Central memory CD8-positive, alpha-beta T cell (primary cell): ENCODE measurements at regions not wholly inside any gene's neighbourhood (a gene's known extent, or its start where the extent isn't known, plus 50 kb on each side); places are given as distances from the start of the nearest gene placed in this dataset.
A peak's percentile ranks its signal among the peaks of the same experiment; 100 is the strongest.

Source experiments
- ATAC-seq: fragments of 150-1000 bp; cut with Tn5 transposase; replicated peaks from 2 replicates; pipeline ENCODE4 v1.10.0; 2022; ENCODE audit warnings: mild to moderate bottlenecking, moderate FRiP score, moderate number of reproducible peaks; ENCODE audit not compliant: poor library complexity, severe bottlenecking; ENCODE audit errors: extremely low read depth
- DNase-seq, 2 donors: peaks; one replicate each; pipeline ENCODE4 v3.0.0; 2021; ENCODE audit warnings: low spot score in 2 of 2
- H3K27ac Mint-ChIP-seq: one replicate; pipeline ENCODE4 v1.8.0; 2022; ENCODE audit warnings: low read depth, mild to moderate bottlenecking, moderate library complexity, mixed read lengths
- H3K27me3 Mint-ChIP-seq: one replicate; pipeline ENCODE4 v1.8.0; 2022; ENCODE audit warnings: mixed read lengths
- H3K36me3 Mint-ChIP-seq: one replicate; pipeline ENCODE4 v1.8.0; 2022; ENCODE audit warnings: mild to moderate bottlenecking, moderate library complexity, mixed read lengths; ENCODE audit not compliant: insufficient read depth
- H3K4me1 Mint-ChIP-seq: one replicate; pipeline ENCODE4 v1.8.0; 2022; ENCODE audit warnings: mixed read lengths
- H3K4me3 Mint-ChIP-seq: one replicate; pipeline ENCODE4 v1.8.0; 2022; ENCODE audit warnings: mild to moderate bottlenecking, moderate library complexity, mixed read lengths
- H3K9me3 Mint-ChIP-seq: one replicate; pipeline ENCODE4 v1.8.0; 2022; ENCODE audit warnings: mixed read lengths

- no peaks in the 10 kb centered on the region for H3K9me3 Mint-ChIP-seq
- ATAC-seq (no peak), DNase-seq (no peak)
- no peaks in the 10 kb centered on the region for H3K36me3 Mint-ChIP-seq
- no peak overlapping the region for H3K27ac Mint-ChIP-seq
- H3K27me3 Mint-ChIP-seq: no peaks in the 10 kb centered on the region
- no peak overlapping the region for H3K4me3 Mint-ChIP-seq
- H3K4me1 Mint-ChIP-seq: peaks cover 17% of the 10 kb centered on the region
Measured at GRCh38 chrX:40304115-40304514, 206.4 kb upstream of the BCOR start.

GRCh38 chrX:40303256-40304077, 205.7 kb upstream of the BCOR start:
- H3K27me3 Mint-ChIP-seq: no peaks in the 10 kb centered on the region
- H3K36me3 Mint-ChIP-seq: no peaks in the 10 kb centered on the region
- no peak overlapping the region for H3K27ac Mint-ChIP-seq
- peaks cover 18% of the 10 kb centered on the region for H3K4me1 Mint-ChIP-seq
- H3K4me3 Mint-ChIP-seq: no peak overlapping the region
- DNase-seq (no peak), ATAC-seq (no peak)
- H3K9me3 Mint-ChIP-seq: no peaks in the 10 kb centered on the region

GRCh38 chrX:40300286-40300890, 202.6 kb upstream of the BCOR start:
- H3K27ac Mint-ChIP-seq: peak overlapping the region; percentile 80

GRCh38 chrX:40299641-40300046, 201.9 kb upstream of the BCOR start:
- Mint-ChIP-seq H3K27ac (peak overlapping the region; percentile 80), H3K4me3 (peak overlapping the region; percentile 68), H3K36me3 (no peaks in the 10 kb centered on the region), H3K27me3 (no peaks in the 10 kb centered on the region), H3K9me3 (no peaks in the 10 kb centered on the region), H3K4me1 (peaks cover 18% of the 10 kb centered on the region)
- ATAC-seq (peak; percentile 80), DNase-seq (peak in 1 of 2 donors; percentile 9)

More at GRCh38 chrX:40300286-40300890, 202.6 kb upstream of the BCOR start:
- Mint-ChIP-seq H3K4me1 (peaks cover 18% of the 10 kb centered on the region), H3K27me3 (no peaks in the 10 kb centered on the region), H3K9me3 (no peaks in the 10 kb centered on the region), H3K4me3 (peak overlapping the region; percentile 68), H3K36me3 (no peaks in the 10 kb centered on the region)
- ATAC-seq (no peak), DNase-seq (no peak)

GRCh38 chrX:40298572-40299479, 201.1 kb upstream of the BCOR start:
- Mint-ChIP-seq H3K9me3 (no peaks in the 10 kb centered on the region), H3K4me1 (peaks cover 18% of the 10 kb centered on the region), H3K36me3 (no peaks in the 10 kb centered on the region), H3K27ac (peak overlapping the region; percentile 80), H3K4me3 (peak overlapping the region; percentile 68), H3K27me3 (no peaks in the 10 kb centered on the region)
- no peak for DNase-seq
- ATAC-seq: no peak

GRCh38 chrX:40298069-40298468, 200.3 kb upstream of the BCOR start:
- H3K9me3 Mint-ChIP-seq: no peaks in the 10 kb centered on the region
- H3K27me3 Mint-ChIP-seq: no peaks in the 10 kb centered on the region
- DNase-seq: no peak
- no peak overlapping the region for H3K4me3 Mint-ChIP-seq
- no peaks in the 10 kb centered on the region for H3K36me3 Mint-ChIP-seq
- H3K27ac Mint-ChIP-seq: no peak overlapping the region
- no peak for ATAC-seq
- peaks cover 18% of the 10 kb centered on the region for H3K4me1 Mint-ChIP-seq

GRCh38 chrX:40291553-40291952, 193.8 kb upstream of the BCOR start:
- Mint-ChIP-seq H3K4me3 (no peak overlapping the region), H3K4me1 (no peaks in the 10 kb centered on the region), H3K27ac (no peak overlapping the region), H3K27me3 (no peaks in the 10 kb centered on the region), H3K36me3 (no peaks in the 10 kb centered on the region), H3K9me3 (no peaks in the 10 kb centered on the region)
- ATAC-seq: no peak
- DNase-seq: no peak

- H3K9me3 Mint-ChIP-seq: no peaks in the 10 kb centered on the region
- no peak overlapping the region for H3K27ac Mint-ChIP-seq
- no peaks in the 10 kb centered on the region for H3K27me3 Mint-ChIP-seq
- H3K4me3 Mint-ChIP-seq: no peak overlapping the region
- ATAC-seq (no peak), DNase-seq (no peak)
- no peaks in the 10 kb centered on the region for H3K4me1 Mint-ChIP-seq
- H3K36me3 Mint-ChIP-seq: no peaks in the 10 kb centered on the region
Measured at GRCh38 chrX:40290517-40290916, 192.8 kb upstream of the BCOR start.

- DNase-seq (no peak), ATAC-seq (no peak)
- H3K27me3 Mint-ChIP-seq: no peaks in the 10 kb centered on the region
- H3K9me3 Mint-ChIP-seq: peaks cover 5% of the 10 kb centered on the region
- H3K27ac Mint-ChIP-seq: no peak overlapping the region
- H3K4me1 Mint-ChIP-seq: peaks cover 12% of the 10 kb centered on the region
- H3K36me3 Mint-ChIP-seq: no peaks in the 10 kb centered on the region
- H3K4me3 Mint-ChIP-seq: no peak overlapping the region
Measured at GRCh38 chrX:40285876-40286275, 188.1 kb upstream of the BCOR start.

- no peak overlapping the region for H3K4me3 Mint-ChIP-seq
- no peaks in the 10 kb centered on the region for H3K27me3 Mint-ChIP-seq
- ATAC-seq (no peak), DNase-seq (no peak)
- no peak overlapping the region for H3K27ac Mint-ChIP-seq
- H3K4me1 Mint-ChIP-seq: peaks cover 12% of the 10 kb centered on the region
- H3K9me3 Mint-ChIP-seq: peaks cover 5% of the 10 kb centered on the region
- H3K36me3 Mint-ChIP-seq: no peaks in the 10 kb centered on the region
Measured at GRCh38 chrX:40284852-40285251, 187.1 kb upstream of the BCOR start.

GRCh38 chrX:40283981-40284380, 186.2 kb upstream of the BCOR start:
- H3K27ac Mint-ChIP-seq: no peak overlapping the region
- DNase-seq (no peak), ATAC-seq (no peak)
- H3K27me3 Mint-ChIP-seq: no peaks in the 10 kb centered on the region
- peaks cover 17% of the 10 kb centered on the region for H3K4me1 Mint-ChIP-seq
- peaks cover 5% of the 10 kb centered on the region for H3K9me3 Mint-ChIP-seq
- H3K4me3 Mint-ChIP-seq: no peak overlapping the region
- no peaks in the 10 kb centered on the region for H3K36me3 Mint-ChIP-seq

- H3K4me3 Mint-ChIP-seq: no peak overlapping the region
- DNase-seq: no peak
Measured at GRCh38 chrX:40282946-40283660, 185.3 kb upstream of the BCOR start.

More at GRCh38 chrX:40282946-40283660, 185.3 kb upstream of the BCOR start:
- Mint-ChIP-seq H3K27ac (no peak overlapping the region), H3K27me3 (no peaks in the 10 kb centered on the region), H3K36me3 (peaks cover 3% of the 10 kb centered on the region), H3K4me1 (peaks cover 26% of the 10 kb centered on the region), H3K9me3 (peaks cover 5% of the 10 kb centered on the region)
- ATAC-seq: no peak
